SK-N-MC (cell line): ENCODE measurements at regions not wholly inside any gene's neighbourhood (a gene's known extent, or its start where the extent isn't known, plus 50 kb on each side); places are given as distances from the start of the nearest gene placed in this dataset.
"Not testable (repeated sequence)": the region's sequence is repeated elsewhere in the genome, so short reads cannot be mapped to it uniquely, and the experiment has no call there.

ENCODE experiments used
- FOXP2 ChIP-seq: optimal IDR thresholded peaks from 2 replicates; pipeline ENCODE3; 2011; ENCODE audit warnings: mild to moderate bottlenecking, moderate library complexity; ENCODE audit not compliant: insufficient read depth; ENCODE audit errors: extremely low read length, control extremely low read depth
- POLR2AphosphoS5 ChIP-seq: IDR thresholded peaks from 2 replicates; pipeline ENCODE4 v1.6.1; 2012; ENCODE audit warnings: mild to moderate bottlenecking, low read depth, low read length, borderline replicate concordance

GRCh38 chr10:71020061-71020460 is 131.7 kb upstream of the PCBD1 start:
- not testable (repeated sequence) for TF ChIP-seq POLR2AphosphoS5, FOXP2
